ENCODE measurements at regions not wholly inside any gene's neighbourhood (a gene's known extent, or its start where the extent isn't known, plus 50 kb on each side); places are given as distances from the start of the nearest gene placed in this dataset.

DNA sequence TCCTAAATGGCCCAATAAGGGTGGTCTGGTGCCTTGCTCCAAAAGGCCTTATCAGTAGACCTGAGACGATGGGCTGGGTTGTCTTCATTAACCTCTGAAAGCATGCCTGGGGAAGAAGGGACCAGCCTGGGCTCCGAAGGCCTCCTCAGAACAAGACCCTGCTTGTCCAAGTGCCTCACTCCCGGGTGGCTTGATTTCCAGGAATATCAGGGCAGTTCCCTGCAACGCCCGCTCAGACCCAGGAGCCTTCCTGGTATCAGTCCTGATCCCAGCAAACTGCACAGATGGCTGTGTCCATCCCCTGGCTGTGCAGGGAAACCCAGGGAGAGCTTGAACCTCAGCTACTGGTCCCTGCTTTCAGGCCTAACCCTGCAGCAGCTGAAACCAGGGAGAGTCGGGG lies 49.9 kb upstream of the CUX1 start:
- intact Hi-C loops (cut with DNase I; ENCODE audit: low total_unique reads): no loop called here
- no peaks in the 10 kb centered on the region for H3K36me3 ChIP-seq
- H3K4me3 ChIP-seq: no peak overlapping the region
- H3K4me1 ChIP-seq: no peaks in the 10 kb centered on the region
- TF ChIP-seq CTCF (IDR thresholded peaks at IDR 0.05) (no peak), POLR2A (IDR thresholded peaks at IDR 0.05) (no peak), POLR2AphosphoS5 (IDR thresholded peaks at IDR 0.05) (no peak), EP300 (IDR thresholded peaks at IDR 0.05) (no peak)
- 69 to 86% (median 83%) methylated on average over 6 of the region's 6 CpGs for WGBS, 5 donors
- DNase-seq: no peak
- no peaks in the 10 kb centered on the region for H3K9me3 ChIP-seq
- H3K27me3 ChIP-seq: peaks cover 0 to 10% (median 5%) of the 10 kb centered on the region in 3 donors
- no peak overlapping the region for H3K27ac ChIP-seq
